SU-DHL-6 (cell line): ENCODE measurements at regions not wholly inside any gene's neighbourhood (a gene's known extent, or its start where the extent isn't known, plus 50 kb on each side); places are given as distances from the start of the nearest gene placed in this dataset.

ENCODE experiments used
- H2AFZ ChIP-seq: fragments of 200-600 bp; sonication (generic); 2 replicates; pipeline ENCODE4 v1.6.1; 2014; ENCODE audit warnings: low read depth, mild to moderate bottlenecking, moderate library complexity, mixed read lengths, antibody characterized with exemption, low read length; ENCODE audit not compliant: severe bottlenecking
- H3F3A ChIP-seq: fragments of 200-600 bp; shearing (Covaris generic); 2 replicates; pipeline ENCODE4 v1.6.0; 2016; ENCODE audit warnings: antibody characterized with exemption, mild to moderate bottlenecking; ENCODE audit not compliant: insufficient read depth
- H3K27ac ChIP-seq: fragments of 200-600 bp; sonication (generic); 2 replicates; pipeline ENCODE4 v1.5.1; 2016; ENCODE audit warnings: low read depth, mild to moderate bottlenecking, low read length, moderate library complexity, mixed read lengths
- H3K27me3 ChIP-seq: fragments of 200-600 bp; sonication (generic), shearing (Covaris generic); 2 replicates; pipeline ENCODE4 v1.6.0; 2014; ENCODE audit warnings: mild to moderate bottlenecking, low read length
- H3K36me3 ChIP-seq: fragments of 200-600 bp; sonication (generic); 2 replicates; pipeline ENCODE4 v1.6.1; 2014; ENCODE audit warnings: mild to moderate bottlenecking, low read length, mixed read lengths
- H3K4me2 ChIP-seq: fragments of 300-600, 200-600 bp; shearing (Covaris generic), sonication (generic); 2 replicates; pipeline ENCODE4 v1.6.0; 2014; ENCODE audit warnings: low read length, low read depth, mild to moderate bottlenecking; ENCODE audit not compliant: poor library complexity, severe bottlenecking
- H3K4me3 ChIP-seq: fragments of 200-600 bp; sonication (generic); 2 replicates; pipeline ENCODE4 v1.5.1; 2014; ENCODE audit warnings: antibody characterized with exemption, low read length, mild to moderate bottlenecking, mixed read lengths; ENCODE audit not compliant: insufficient read depth, poor library complexity, severe bottlenecking
- H3K79me2 ChIP-seq: fragments of 200-600 bp; sonication (generic); 2 replicates; pipeline ENCODE4 v1.6.1; 2014; ENCODE audit warnings: mild to moderate bottlenecking, low read length, moderate library complexity; ENCODE audit not compliant: insufficient read depth
- H3K9ac ChIP-seq: fragments of 200-600 bp; sonication (generic); 2 replicates; pipeline ENCODE4 v1.7.0; 2014; ENCODE audit warnings: mild to moderate bottlenecking, low read length
- H3K9me2 ChIP-seq: fragments of 200-600 bp; sonication (generic); replicated peaks from 2 replicates; pipeline ENCODE4 v1.6.1; 2014; ENCODE audit warnings: low read length; ENCODE audit not compliant: insufficient read depth
- H3K9me3 ChIP-seq: fragments of 200-600 bp; sonication (generic); 2 replicates; pipeline ENCODE4 v1.6.1; 2014; ENCODE audit warnings: low read length, mixed read lengths; ENCODE audit not compliant: insufficient read depth
- H4K20me1 ChIP-seq: fragments of 200-600 bp; sonication (generic); 2 replicates; pipeline ENCODE4 v1.6.1; 2014; ENCODE audit warnings: low read depth, mild to moderate bottlenecking, antibody characterized with exemption, low read length, moderate library complexity, mixed read lengths
- CTCF ChIP-seq: fragments of 200-600 bp; sonication (generic); IDR thresholded peaks from one replicate; pipeline ENCODE4 v1.5.1; 2017; ENCODE audit warnings: antibody characterized with exemption, mild to moderate bottlenecking, low read length, moderate library complexity; ENCODE audit not compliant: insufficient read depth, poor library complexity, severe bottlenecking
- EZH2phosphoT487 ChIP-seq: fragments of 200-600 bp; sonication (generic), shearing (Covaris generic); conservative IDR thresholded peaks from 2 replicates; pipeline ENCODE4 v1.6.1; 2018; ENCODE audit warnings: mild to moderate bottlenecking, antibody characterized with exemption, low read length, moderate library complexity, mixed read lengths

DNA sequence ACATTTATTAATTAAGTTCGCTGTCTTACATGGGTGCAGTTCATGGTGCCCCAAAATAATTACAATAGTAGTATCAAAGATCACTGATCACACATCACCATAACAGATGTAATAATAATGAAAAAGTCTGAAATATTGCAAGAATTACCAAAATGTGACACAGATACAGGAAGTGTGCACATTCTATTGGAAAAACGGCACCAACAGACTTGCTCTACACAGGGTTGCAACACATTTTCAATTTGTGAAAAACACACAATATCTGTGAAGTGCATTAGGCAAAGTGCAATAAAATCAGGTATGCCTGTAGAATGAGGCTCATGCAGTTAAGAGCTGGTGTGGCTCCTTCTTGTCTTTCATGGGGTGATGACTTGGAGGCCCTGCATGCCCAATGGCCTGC, 265.8 kb downstream of the RPLP1 start:
- Histone ChIP-seq H3F3A (no peaks in the 10 kb centered on the region), H3K9ac (no peak overlapping the region), H2AFZ (no peak overlapping the region), H3K27ac (no peak overlapping the region), H3K9me3 (no peaks in the 10 kb centered on the region), H3K9me2 (no peaks in the 10 kb centered on the region), H3K4me3 (no peak overlapping the region), H3K4me2 (no peak overlapping the region), H3K36me3 (no peaks in the 10 kb centered on the region), H4K20me1 (no peaks in the 10 kb centered on the region), H3K79me2 (no peaks in the 10 kb centered on the region), H3K27me3 (no peaks in the 10 kb centered on the region)
- TF ChIP-seq CTCF: no peak
- TF ChIP-seq EZH2phosphoT487: no peak

- H3K4me2 ChIP-seq: no peak overlapping the region
- H3K27ac ChIP-seq: no peak overlapping the region
Observed at GRCh38 chr15:69718916-69719315, 266.3 kb downstream of the RPLP1 start.

GRCh38 chr15:69719527-69720240, 267.1 kb downstream of the RPLP1 start:
- Histone ChIP-seq H4K20me1 (no peaks in the 10 kb centered on the region), H3K4me2 (no peak overlapping the region), H2AFZ (no peak overlapping the region), H3K9ac (no peak overlapping the region), H3F3A (no peaks in the 10 kb centered on the region), H3K36me3 (no peaks in the 10 kb centered on the region), H3K79me2 (no peaks in the 10 kb centered on the region), H3K9me3 (no peaks in the 10 kb centered on the region), H3K9me2 (no peaks in the 10 kb centered on the region), H3K27me3 (no peaks in the 10 kb centered on the region), H3K27ac (no peak overlapping the region), H3K4me3 (no peak overlapping the region)
- TF ChIP-seq CTCF (no peak), EZH2phosphoT487 (no peak)

More at GRCh38 chr15:69718916-69719315, 266.3 kb downstream of the RPLP1 start:
- H2AFZ ChIP-seq: no peak overlapping the region
- H3K27me3 ChIP-seq: no peaks in the 10 kb centered on the region
- no peak overlapping the region for H3K4me3 ChIP-seq
- no peaks in the 10 kb centered on the region for H3F3A ChIP-seq
- no peaks in the 10 kb centered on the region for H3K36me3 ChIP-seq
- no peaks in the 10 kb centered on the region for H3K79me2 ChIP-seq
- no peak for TF ChIP-seq CTCF
- TF ChIP-seq EZH2phosphoT487: no peak
- no peaks in the 10 kb centered on the region for H3K9me3 ChIP-seq
- H3K9me2 ChIP-seq: no peaks in the 10 kb centered on the region
- no peaks in the 10 kb centered on the region for H4K20me1 ChIP-seq
- H3K9ac ChIP-seq: no peak overlapping the region
